A673 (cell line): ENCODE measurements at regions not wholly inside any gene's neighbourhood (a gene's known extent, or its start where the extent isn't known, plus 50 kb on each side); places are given as distances from the start of the nearest gene placed in this dataset.

Source experiments
- EZH2 ChIP-seq: fragments of 200-600 bp; sonication (generic); IDR thresholded peaks from 2 replicates; pipeline ENCODE4 v1.6.1; 2017; ENCODE audit warnings: borderline replicate concordance, low read depth, mild to moderate bottlenecking, mixed read lengths, antibody characterized with exemption, low read length; ENCODE audit not compliant: poor library complexity, severe bottlenecking
- TF ChIP-seq, protein P1 (sequence below): fragments of 300-800, 200-600 bp; sonication (generic); conservative IDR thresholded peaks from 2 replicates; pipeline ENCODE4 v1.5.1; 2017; ENCODE audit warnings: low read depth, mild to moderate bottlenecking, antibody characterized with exemption, low read length, moderate library complexity, mixed read lengths

GRCh38 chr5:168047043-168047668, 244.3 kb upstream of the WWC1 start:
- TF ChIP-seq, protein P1, sequence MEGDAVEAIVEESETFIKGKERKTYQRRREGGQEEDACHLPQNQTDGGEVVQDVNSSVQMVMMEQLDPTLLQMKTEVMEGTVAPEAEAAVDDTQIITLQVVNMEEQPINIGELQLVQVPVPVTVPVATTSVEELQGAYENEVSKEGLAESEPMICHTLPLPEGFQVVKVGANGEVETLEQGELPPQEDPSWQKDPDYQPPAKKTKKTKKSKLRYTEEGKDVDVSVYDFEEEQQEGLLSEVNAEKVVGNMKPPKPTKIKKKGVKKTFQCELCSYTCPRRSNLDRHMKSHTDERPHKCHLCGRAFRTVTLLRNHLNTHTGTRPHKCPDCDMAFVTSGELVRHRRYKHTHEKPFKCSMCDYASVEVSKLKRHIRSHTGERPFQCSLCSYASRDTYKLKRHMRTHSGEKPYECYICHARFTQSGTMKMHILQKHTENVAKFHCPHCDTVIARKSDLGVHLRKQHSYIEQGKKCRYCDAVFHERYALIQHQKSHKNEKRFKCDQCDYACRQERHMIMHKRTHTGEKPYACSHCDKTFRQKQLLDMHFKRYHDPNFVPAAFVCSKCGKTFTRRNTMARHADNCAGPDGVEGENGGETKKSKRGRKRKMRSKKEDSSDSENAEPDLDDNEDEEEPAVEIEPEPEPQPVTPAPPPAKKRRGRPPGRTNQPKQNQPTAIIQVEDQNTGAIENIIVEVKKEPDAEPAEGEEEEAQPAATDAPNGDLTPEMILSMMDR, result peak; percentile 39
- no peak for TF ChIP-seq EZH2
